ENCODE measurements at regions not wholly inside any gene's neighbourhood (a gene's known extent, or its start where the extent isn't known, plus 50 kb on each side); places are given as distances from the start of the nearest gene placed in this dataset.

GRCh38 chr7:18437101-18437500 is 58.4 kb upstream of the HDAC9 start:
- no peak overlapping the region for H2AFZ ChIP-seq (ENCODE audit: low read depth, low read length)
- H3K4me3 Mint-ChIP-seq (ENCODE audit: unreplicated experiment) = no peak overlapping the region

GRCh38 chr7:18440934-18441333 is 54.6 kb upstream of the HDAC9 start:
- no peaks in the 10 kb centered on the region for H3K79me2 ChIP-seq (ENCODE audit: insufficient read depth, low read length)
- H3K4me3 Mint-ChIP-seq (ENCODE audit: unreplicated experiment) = no peak overlapping the region
- H3K4me3 ChIP-seq (ENCODE audit: insufficient read depth, low read depth, low read length) = no peak overlapping the region
- no peaks in the 10 kb centered on the region for H3K36me3 ChIP-seq (ENCODE audit: insufficient read depth, low read length)
- no peaks in the 10 kb centered on the region for H4K20me1 ChIP-seq (ENCODE audit: insufficient read depth, low read length)
- FAIRE-seq = no peak
- no peaks in the 10 kb centered on the region for H3K4me1 ChIP-seq (ENCODE audit: insufficient read depth, low read length)
- H3K27ac Mint-ChIP-seq (ENCODE audit: unreplicated experiment) = no peak overlapping the region
- H2AFZ ChIP-seq (ENCODE audit: low read depth, low read length) = no peak overlapping the region
- no peaks in the 10 kb centered on the region for H3K4me1 Mint-ChIP-seq (ENCODE audit: low read depth, unreplicated experiment)
- DNase-seq (ENCODE audit: low read depth) = no peak
- no peak overlapping the region for H3K27ac ChIP-seq (ENCODE audit: low read depth, low read length)
- TF ChIP-seq EZH2 (IDR thresholded peaks at IDR 0.05; ENCODE audit: insufficient read depth, low read length) (no peak), CTCF (IDR thresholded peaks at IDR 0.05; ENCODE audit: insufficient read depth, low read depth, low read length) (no peak)
- H3K9me3 Mint-ChIP-seq (ENCODE audit: unreplicated experiment) = no peaks in the 10 kb centered on the region
- H3K9me3 ChIP-seq (ENCODE audit: insufficient read depth, low read depth, low read length) = no peaks in the 10 kb centered on the region
- no peak overlapping the region for H3K9ac ChIP-seq (ENCODE audit: low read length)
- no peaks in the 10 kb centered on the region for H3K27me3 ChIP-seq (ENCODE audit: insufficient read depth, low read length)
- H3K4me2 ChIP-seq (ENCODE audit: low read length) = no peak overlapping the region
- no peaks in the 10 kb centered on the region for H3K27me3 Mint-ChIP-seq (ENCODE audit: low read depth, unreplicated experiment)
- H3K36me3 Mint-ChIP-seq (ENCODE audit: low read depth, unreplicated experiment) = no peaks in the 10 kb centered on the region

More at GRCh38 chr7:18437101-18437500, 58.4 kb upstream of the HDAC9 start:
- H3K9ac ChIP-seq (ENCODE audit: low read length) = no peak overlapping the region
- Mint-ChIP-seq H3K9me3 (ENCODE audit: unreplicated experiment) (no peaks in the 10 kb centered on the region), H3K27ac (ENCODE audit: unreplicated experiment) (no peak overlapping the region), H3K27me3 (ENCODE audit: low read depth, unreplicated experiment) (no peaks in the 10 kb centered on the region), H3K4me1 (ENCODE audit: low read depth, unreplicated experiment) (no peaks in the 10 kb centered on the region), H3K36me3 (ENCODE audit: low read depth, unreplicated experiment) (no peaks in the 10 kb centered on the region)
- no peak overlapping the region for H3K4me3 ChIP-seq (ENCODE audit: insufficient read depth, low read depth, low read length)
- H3K79me2 ChIP-seq (ENCODE audit: insufficient read depth, low read length) = no peaks in the 10 kb centered on the region
- FAIRE-seq = no peak
- no peaks in the 10 kb centered on the region for H3K27me3 ChIP-seq (ENCODE audit: insufficient read depth, low read length)
- no peaks in the 10 kb centered on the region for H3K9me3 ChIP-seq (ENCODE audit: insufficient read depth, low read depth, low read length)
- no peak overlapping the region for H3K4me2 ChIP-seq (ENCODE audit: low read length)
- TF ChIP-seq CTCF (IDR thresholded peaks at IDR 0.05; ENCODE audit: insufficient read depth, low read depth, low read length) (no peak), EZH2 (IDR thresholded peaks at IDR 0.05; ENCODE audit: insufficient read depth, low read length) (no peak)
- H4K20me1 ChIP-seq (ENCODE audit: insufficient read depth, low read length) = no peaks in the 10 kb centered on the region
- no peak overlapping the region for H3K27ac ChIP-seq (ENCODE audit: low read depth, low read length)
- no peaks in the 10 kb centered on the region for H3K4me1 ChIP-seq (ENCODE audit: insufficient read depth, low read length)
- H3K36me3 ChIP-seq (ENCODE audit: insufficient read depth, low read length) = no peaks in the 10 kb centered on the region
- DNase-seq (ENCODE audit: low read depth) = no peak

DNA sequence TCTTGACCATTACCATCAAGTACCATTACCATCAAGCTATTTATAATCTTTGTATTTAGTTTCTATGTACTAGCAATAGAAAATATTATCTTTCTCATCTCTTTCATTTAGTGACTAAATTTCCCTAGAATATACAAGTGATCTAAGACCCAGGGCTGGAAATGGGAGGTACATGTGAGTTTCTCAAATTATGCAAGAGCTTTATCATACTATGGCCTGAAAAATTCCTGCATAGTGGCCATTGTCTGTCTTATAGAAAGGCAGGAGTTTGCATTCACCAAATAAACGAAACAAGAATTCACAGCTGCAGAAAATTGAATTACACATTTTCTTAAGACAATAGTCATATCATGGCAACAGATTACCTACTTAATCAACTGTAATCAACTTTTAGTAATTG is 50.7 kb upstream of the HDAC9 start:
- no peaks in the 10 kb centered on the region for H3K4me1 Mint-ChIP-seq (ENCODE audit: low read depth, unreplicated experiment)
- H3K36me3 Mint-ChIP-seq (ENCODE audit: low read depth, unreplicated experiment) = no peaks in the 10 kb centered on the region
- H3K4me1 ChIP-seq (ENCODE audit: insufficient read depth, low read length) = no peaks in the 10 kb centered on the region
- H3K9ac ChIP-seq (ENCODE audit: low read length) = no peak overlapping the region
- H2AFZ ChIP-seq (ENCODE audit: low read depth, low read length) = no peak overlapping the region
- H3K9me3 Mint-ChIP-seq (ENCODE audit: unreplicated experiment) = no peaks in the 10 kb centered on the region
- no peak overlapping the region for H3K27ac ChIP-seq (ENCODE audit: low read depth, low read length)
- no peaks in the 10 kb centered on the region for H4K20me1 ChIP-seq (ENCODE audit: insufficient read depth, low read length)
- no peak overlapping the region for H3K27ac Mint-ChIP-seq (ENCODE audit: unreplicated experiment)
- H3K4me2 ChIP-seq (ENCODE audit: low read length) = no peak overlapping the region
- H3K9me3 ChIP-seq (ENCODE audit: insufficient read depth, low read depth, low read length) = no peaks in the 10 kb centered on the region
- H3K4me3 ChIP-seq (ENCODE audit: insufficient read depth, low read depth, low read length) = no peak overlapping the region
- H3K79me2 ChIP-seq (ENCODE audit: insufficient read depth, low read length) = no peaks in the 10 kb centered on the region
- H3K36me3 ChIP-seq (ENCODE audit: insufficient read depth, low read length) = no peaks in the 10 kb centered on the region
- no peak overlapping the region for H3K4me3 Mint-ChIP-seq (ENCODE audit: unreplicated experiment)
- H3K27me3 Mint-ChIP-seq (ENCODE audit: low read depth, unreplicated experiment) = no peaks in the 10 kb centered on the region
- FAIRE-seq (no peak), DNase-seq (ENCODE audit: low read depth) (no peak)
- TF ChIP-seq EZH2 (IDR thresholded peaks at IDR 0.05; ENCODE audit: insufficient read depth, low read length) (no peak), CTCF (IDR thresholded peaks at IDR 0.05; ENCODE audit: insufficient read depth, low read depth, low read length) (no peak)
- no peaks in the 10 kb centered on the region for H3K27me3 ChIP-seq (ENCODE audit: insufficient read depth, low read length)

Data from astrocyte (in vitro differentiated cells and primary cell).